CD4-positive, CD25-positive, alpha-beta regulatory T cell (primary cell): ENCODE measurements at regions not wholly inside any gene's neighbourhood (a gene's known extent, or its start where the extent isn't known, plus 50 kb on each side); places are given as distances from the start of the nearest gene placed in this dataset.

Source experiments
- ATAC-seq, 2 donors: fragments of 150-1000 bp; cut with Tn5 transposase; one replicate each; pipeline ENCODE4 v1.10.0; 2021; ENCODE audit warnings: low read depth in 2 of 2, moderate number of reproducible peaks in 2 of 2, moderate library complexity in 1 of 2
- DNase-seq, 3 donors: peaks; one replicate each; pipeline versions ENCODE4 v3.0.0 to v3.0.0-alpha.2; 2012 to 2022; ENCODE audit warnings: mixed read lengths in 1 of 3
- H3K27ac ChIP-seq: one replicate; pipeline ENCODE4 v1.7.0; 2013; ENCODE audit warnings: mild to moderate bottlenecking, low read length; ENCODE audit not compliant: insufficient read depth, poor library complexity, severe bottlenecking
- H3K27me3 ChIP-seq: one replicate; pipeline ENCODE4 v1.7.0; 2013; ENCODE audit warnings: low read length; ENCODE audit not compliant: control insufficient read depth, insufficient read depth
- H3K36me3 ChIP-seq: one replicate; pipeline ENCODE4 v1.7.0; 2013; ENCODE audit warnings: mild to moderate bottlenecking, low read length, moderate library complexity; ENCODE audit not compliant: control insufficient read depth, insufficient read depth
- H3K4me1 ChIP-seq: 2 replicates; pipeline ENCODE4 v1.7.0; 2013; ENCODE audit warnings: mild to moderate bottlenecking, low read length; ENCODE audit not compliant: insufficient read depth, control insufficient read depth, poor library complexity, severe bottlenecking
- H3K4me3 ChIP-seq: one replicate; pipeline ENCODE4 v1.7.0; 2013; ENCODE audit warnings: low read depth, mild to moderate bottlenecking, low read length, moderate library complexity
- H3K9me3 ChIP-seq, 2 experiments: 1 replicate in 1 of 2; 2 replicates in 1 of 2; pipeline ENCODE4 v1.7.0; 2013; ENCODE audit warnings: low read length in 2 of 2, mild to moderate bottlenecking in 1 of 2, moderate library complexity in 1 of 2; ENCODE audit not compliant: control insufficient read depth in 2 of 2
- H3K27ac Mint-ChIP-seq, 3 donors: one replicate each; pipeline ENCODE4 v1.8.0; 2020 to 2022; ENCODE audit warnings: mild to moderate bottlenecking in 3 of 3, mixed read lengths in 3 of 3, moderate library complexity in 2 of 3
- H3K27me3 Mint-ChIP-seq: one replicate; pipeline ENCODE4 v1.8.0; 2022; ENCODE audit warnings: mild to moderate bottlenecking, mixed read lengths
- H3K36me3 Mint-ChIP-seq: one replicate; pipeline ENCODE4 v1.8.0; 2020; ENCODE audit warnings: mixed read lengths
- H3K4me1 Mint-ChIP-seq, 4 donors: one replicate each; pipeline ENCODE4 v1.8.0; 2020 to 2022; ENCODE audit warnings: mixed read lengths in 4 of 4, mild to moderate bottlenecking in 1 of 4
- H3K4me3 Mint-ChIP-seq, 4 donors: one replicate each; pipeline ENCODE4 v1.8.0; 2020 to 2022; ENCODE audit warnings: mild to moderate bottlenecking in 4 of 4, mixed read lengths in 4 of 4, moderate library complexity in 3 of 4
- H3K9me3 Mint-ChIP-seq, 7 donors: one replicate each; pipeline ENCODE4 v1.8.0; 2020 to 2022; ENCODE audit warnings: mixed read lengths in 7 of 7, mild to moderate bottlenecking in 3 of 7, moderate library complexity in 2 of 7

GRCh38 chr7:21299766-21300165 is 128.1 kb upstream of the SP4 start:
- ATAC-seq, result no peak
- H3K36me3 ChIP-seq, result no peaks in the 10 kb centered on the region
- peaks cover 3% of the 10 kb centered on the region for H3K27me3 Mint-ChIP-seq
- H3K9me3 Mint-ChIP-seq, result no peaks in the 10 kb centered on the region
- H3K4me3 Mint-ChIP-seq, result no peak overlapping the region
- no peaks in the 10 kb centered on the region for H3K27me3 ChIP-seq
- no peak overlapping the region for H3K4me3 ChIP-seq
- no peaks in the 10 kb centered on the region for H3K9me3 ChIP-seq
- H3K27ac Mint-ChIP-seq, result no peak overlapping the region
- no peaks in the 10 kb centered on the region for H3K36me3 Mint-ChIP-seq
- no peak overlapping the region for H3K27ac ChIP-seq
- H3K4me1 Mint-ChIP-seq, result peaks cover 0 to 8% (median 2%) of the 10 kb centered on the region in 4 donors
- H3K4me1 ChIP-seq, result no peaks in the 10 kb centered on the region
- no peak for DNase-seq

- DNase-seq, result peak in 2 of 3 donors; percentile 13 to 33
- Histone ChIP-seq H3K27ac (no peak overlapping the region), H3K9me3 (no peaks in the 10 kb centered on the region), H3K36me3 (no peaks in the 10 kb centered on the region), H3K4me1 (no peaks in the 10 kb centered on the region), H3K4me3 (no peak overlapping the region), H3K27me3 (no peaks in the 10 kb centered on the region)
- H3K4me1 Mint-ChIP-seq, result peaks cover 2 to 15% (median 5%) of the 10 kb centered on the region in 4 donors
- no peaks in the 10 kb centered on the region for H3K27me3 Mint-ChIP-seq
- H3K36me3 Mint-ChIP-seq, result no peaks in the 10 kb centered on the region
- no peak overlapping the region for H3K4me3 Mint-ChIP-seq
- no peak overlapping the region for H3K27ac Mint-ChIP-seq
- no peak for ATAC-seq
- H3K9me3 Mint-ChIP-seq, result no peaks in the 10 kb centered on the region
Measured at GRCh38 chr7:21300692-21301091, 127.2 kb upstream of the SP4 start.

- no peak overlapping the region for H3K4me3 ChIP-seq
- H3K4me3 Mint-ChIP-seq, result no peak overlapping the region
- no peak overlapping the region for H3K27ac Mint-ChIP-seq
- H3K27ac ChIP-seq, result no peak overlapping the region
- peaks cover 4% of the 10 kb centered on the region for H3K36me3 Mint-ChIP-seq
- H3K27me3 ChIP-seq, result no peaks in the 10 kb centered on the region
- ATAC-seq (no peak), DNase-seq (no peak)
- peaks cover 0 to 10% (median 6%) of the 10 kb centered on the region in 7 donors for H3K9me3 Mint-ChIP-seq
- H3K4me1 Mint-ChIP-seq, result peaks cover 2 to 15% (median 9%) of the 10 kb centered on the region in 4 donors
- no peaks in the 10 kb centered on the region for H3K36me3 ChIP-seq
- H3K9me3 ChIP-seq, result peaks cover 0 to 2% of the 10 kb centered on the region in 2 experiments
- no peaks in the 10 kb centered on the region for H3K27me3 Mint-ChIP-seq
- H3K4me1 ChIP-seq, result no peaks in the 10 kb centered on the region
Measured at GRCh38 chr7:21304808-21305375, 123.0 kb upstream of the SP4 start.

- H3K4me3 ChIP-seq, result no peak overlapping the region
- H3K27ac Mint-ChIP-seq, result no peak overlapping the region
- peaks cover 4% of the 10 kb centered on the region for H3K36me3 Mint-ChIP-seq
- H3K9me3 Mint-ChIP-seq, result peaks cover 0 to 10% (median 7%) of the 10 kb centered on the region in 7 donors
- no peak overlapping the region for H3K4me3 Mint-ChIP-seq
- no peaks in the 10 kb centered on the region for H3K36me3 ChIP-seq
- no peaks in the 10 kb centered on the region for H3K27me3 Mint-ChIP-seq
- peak in 1 of 3 donors; percentile 19 for DNase-seq
- H3K4me1 Mint-ChIP-seq, result peaks cover 2 to 15% (median 9%) of the 10 kb centered on the region in 4 donors
- no peaks in the 10 kb centered on the region for H3K4me1 ChIP-seq
- no peak overlapping the region for H3K27ac ChIP-seq
- H3K27me3 ChIP-seq, result no peaks in the 10 kb centered on the region
- no peak for ATAC-seq
- H3K9me3 ChIP-seq, result peaks cover 0 to 2% of the 10 kb centered on the region in 2 experiments
Measured at GRCh38 chr7:21305455-21306235, 122.2 kb upstream of the SP4 start.

- Mint-ChIP-seq H3K9me3 (peaks cover 0 to 16% (median 5%) of the 10 kb centered on the region in 7 donors), H3K27ac (no peak overlapping the region), H3K36me3 (peaks cover 8% of the 10 kb centered on the region), H3K4me3 (no peak overlapping the region), H3K27me3 (peaks cover 4% of the 10 kb centered on the region), H3K4me1 (peaks cover 4 to 16% (median 10%) of the 10 kb centered on the region in 4 donors)
- H3K4me1 ChIP-seq, result no peaks in the 10 kb centered on the region
- H3K36me3 ChIP-seq, result no peaks in the 10 kb centered on the region
- H3K27me3 ChIP-seq, result no peaks in the 10 kb centered on the region
- H3K9me3 ChIP-seq, result no peaks in the 10 kb centered on the region
- DNase-seq (no peak), ATAC-seq (no peak)
- H3K4me3 ChIP-seq, result no peak overlapping the region
- H3K27ac ChIP-seq, result no peak overlapping the region
Measured at GRCh38 chr7:21314954-21315353, 112.9 kb upstream of the SP4 start.

GRCh38 chr7:21317966-21318915 is 109.6 kb upstream of the SP4 start:
- Histone ChIP-seq H3K36me3 (no peaks in the 10 kb centered on the region), H3K4me1 (no peaks in the 10 kb centered on the region), H3K27me3 (no peaks in the 10 kb centered on the region), H3K9me3 (no peaks in the 10 kb centered on the region), H3K4me3 (no peak overlapping the region), H3K27ac (no peak overlapping the region)
- Mint-ChIP-seq H3K27me3 (peaks cover 4% of the 10 kb centered on the region), H3K9me3 (peaks cover 0 to under 1% (median 0%) of the 10 kb centered on the region in 7 donors), H3K4me1 (peaks cover 4 to 13% (median 9%) of the 10 kb centered on the region in 4 donors), H3K27ac (no peak overlapping the region), H3K36me3 (no peaks in the 10 kb centered on the region), H3K4me3 (no peak overlapping the region)
- DNase-seq, result no peak
- ATAC-seq, result no peak

GRCh38 chr7:21318916-21319270 is 109.0 kb upstream of the SP4 start:
- H3K27ac ChIP-seq, result no peak overlapping the region
- no peaks in the 10 kb centered on the region for H3K9me3 ChIP-seq
- no peak overlapping the region for H3K4me3 ChIP-seq
- Mint-ChIP-seq H3K4me1 (peaks cover 4 to 13% (median 9%) of the 10 kb centered on the region in 4 donors), H3K9me3 (no peaks in the 10 kb centered on the region), H3K27ac (no peak overlapping the region), H3K27me3 (peaks cover 4% of the 10 kb centered on the region), H3K36me3 (no peaks in the 10 kb centered on the region), H3K4me3 (no peak overlapping the region)
- no peaks in the 10 kb centered on the region for H3K27me3 ChIP-seq
- DNase-seq (no peak), ATAC-seq (no peak)
- no peaks in the 10 kb centered on the region for H3K36me3 ChIP-seq
- no peaks in the 10 kb centered on the region for H3K4me1 ChIP-seq
